ENCODE measurements at regions not wholly inside any gene's neighbourhood (a gene's known extent, or its start where the extent isn't known, plus 50 kb on each side); places are given as distances from the start of the nearest gene placed in this dataset.

DNA sequence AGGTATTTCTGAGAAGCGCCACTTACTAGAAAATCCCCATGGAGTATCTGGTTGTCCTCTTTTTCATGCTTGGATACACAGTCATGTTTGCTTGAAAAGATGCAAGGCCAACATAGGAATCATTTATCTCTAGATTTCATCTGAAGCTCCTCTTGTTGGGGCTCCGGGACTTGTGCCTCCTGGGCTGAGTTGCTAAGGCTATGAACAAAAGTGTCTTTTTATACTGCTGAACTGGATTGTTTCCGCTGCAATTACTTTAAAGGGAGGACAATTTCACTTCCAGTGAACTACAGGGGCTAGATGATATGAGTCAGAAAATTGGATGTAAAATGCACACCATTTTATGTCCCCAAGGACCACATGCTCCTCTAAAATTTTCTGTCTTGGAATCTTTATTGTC lies 114.1 kb downstream of the TNFSF13B start:
- H3K27me3 Mint-ChIP-seq, result no peaks in the 10 kb centered on the region
- no peak overlapping the region for H3K27ac Mint-ChIP-seq
- peaks cover 6% of the 10 kb centered on the region for H3K9me3 Mint-ChIP-seq (ENCODE audit: low read depth)
- H3K4me1 Mint-ChIP-seq (ENCODE audit: low read depth), result no peaks in the 10 kb centered on the region
- no peak for DNase-seq (ENCODE audit: low spot score, unreplicated experiment)
- TF ChIP-seq CTCF (IDR thresholded peaks at IDR 0.05; ENCODE audit: unreplicated experiment), result no peak
- no peaks in the 10 kb centered on the region for H3K36me3 Mint-ChIP-seq (ENCODE audit: insufficient read depth)
- no peak overlapping the region for H3K4me3 Mint-ChIP-seq (ENCODE audit: low read depth)

DNA sequence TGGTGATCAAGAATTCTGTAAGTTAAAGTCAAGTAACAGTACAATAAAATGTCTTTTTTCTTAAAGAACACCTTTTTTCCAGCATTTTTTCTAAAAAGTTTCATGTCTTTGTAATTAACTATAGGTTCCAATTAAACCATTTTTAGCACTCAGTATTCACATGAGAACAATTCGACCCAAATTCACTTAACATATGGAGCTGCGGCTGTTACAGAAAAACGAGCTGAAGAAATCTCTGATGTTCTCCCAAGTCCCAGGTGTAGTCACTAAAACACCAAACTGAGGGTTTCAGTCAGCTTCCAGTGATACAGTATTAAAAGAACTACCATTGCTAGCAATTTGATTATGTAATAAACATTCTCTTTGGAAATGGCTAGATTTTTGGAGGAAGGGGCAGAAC lies 117.6 kb downstream of the TNFSF13B start:
- Mint-ChIP-seq H3K4me3 (ENCODE audit: low read depth) (no peak overlapping the region), H3K27ac (no peak overlapping the region), H3K9me3 (ENCODE audit: low read depth) (no peaks in the 10 kb centered on the region), H3K4me1 (ENCODE audit: low read depth) (no peaks in the 10 kb centered on the region), H3K36me3 (ENCODE audit: insufficient read depth) (no peaks in the 10 kb centered on the region), H3K27me3 (no peaks in the 10 kb centered on the region)
- DNase-seq (ENCODE audit: low spot score, unreplicated experiment), result no peak
- no peak for TF ChIP-seq CTCF (IDR thresholded peaks at IDR 0.05; ENCODE audit: unreplicated experiment)

GRCh38 chr13:108402850-108403249 lies 133.3 kb downstream of the TNFSF13B start:
- no peaks in the 10 kb centered on the region for H3K9me3 Mint-ChIP-seq (ENCODE audit: low read depth)
- peaks cover 7% of the 10 kb centered on the region for H3K27me3 Mint-ChIP-seq
- H3K4me3 Mint-ChIP-seq (ENCODE audit: low read depth), result no peak overlapping the region
- H3K4me1 Mint-ChIP-seq (ENCODE audit: low read depth), result peaks cover 5% of the 10 kb centered on the region
- H3K36me3 Mint-ChIP-seq (ENCODE audit: insufficient read depth), result no peaks in the 10 kb centered on the region
- no peak overlapping the region for H3K27ac Mint-ChIP-seq
- no peak for DNase-seq (ENCODE audit: low spot score, unreplicated experiment)
- no peak for TF ChIP-seq CTCF (IDR thresholded peaks at IDR 0.05; ENCODE audit: unreplicated experiment)

DNA sequence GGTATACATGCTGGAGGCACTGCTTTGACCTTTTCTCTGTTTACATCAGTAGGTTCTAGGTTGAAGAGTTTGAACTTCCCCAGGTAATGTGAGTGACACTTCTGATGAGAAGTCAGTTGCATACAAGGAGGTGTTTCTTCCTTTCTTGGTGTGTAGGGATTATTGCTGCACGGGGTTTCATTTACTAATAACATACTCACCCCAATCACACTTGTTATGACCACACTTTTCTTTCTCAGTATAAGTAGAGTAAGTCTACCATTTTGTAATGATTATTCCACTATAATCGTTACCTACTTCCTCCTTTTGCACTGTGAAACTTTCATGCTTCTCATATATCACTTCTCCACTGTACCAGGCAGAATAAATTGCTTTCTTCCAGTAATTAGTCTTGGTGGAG lies 138.0 kb downstream of the TNFSF13B start:
- H3K9me3 Mint-ChIP-seq (ENCODE audit: low read depth), result no peaks in the 10 kb centered on the region
- H3K4me1 Mint-ChIP-seq (ENCODE audit: low read depth), result peaks cover 9% of the 10 kb centered on the region
- no peak overlapping the region for H3K27ac Mint-ChIP-seq
- no peak for DNase-seq (ENCODE audit: low spot score, unreplicated experiment)
- H3K4me3 Mint-ChIP-seq (ENCODE audit: low read depth), result no peak overlapping the region
- no peak for TF ChIP-seq CTCF (IDR thresholded peaks at IDR 0.05; ENCODE audit: unreplicated experiment)
- no peaks in the 10 kb centered on the region for H3K36me3 Mint-ChIP-seq (ENCODE audit: insufficient read depth)
- H3K27me3 Mint-ChIP-seq, result peaks cover 7% of the 10 kb centered on the region

GRCh38 chr13:108408672-108409071 lies 139.2 kb downstream of the TNFSF13B start:
- TF ChIP-seq CTCF (IDR thresholded peaks at IDR 0.05; ENCODE audit: unreplicated experiment), result no peak
- Mint-ChIP-seq H3K4me1 (ENCODE audit: low read depth) (peaks cover 9% of the 10 kb centered on the region), H3K27ac (no peak overlapping the region), H3K4me3 (ENCODE audit: low read depth) (no peak overlapping the region), H3K27me3 (peaks cover 3% of the 10 kb centered on the region), H3K9me3 (ENCODE audit: low read depth) (no peaks in the 10 kb centered on the region), H3K36me3 (ENCODE audit: insufficient read depth) (no peaks in the 10 kb centered on the region)
- no peak for DNase-seq (ENCODE audit: low spot score, unreplicated experiment)

All from progenitor cell of endocrine pancreas (in vitro differentiated cells).